GM12872 (cell line): ENCODE measurements at regions not wholly inside any gene's neighbourhood (a gene's known extent, or its start where the extent isn't known, plus 50 kb on each side); places are given as distances from the start of the nearest gene placed in this dataset.

Experiments used
- CTCF ChIP-seq: IDR thresholded peaks from 3 replicates; pipeline ENCODE4 v1.5.1; 2011; ENCODE audit warnings: low read depth, mild to moderate bottlenecking, low read length, moderate library complexity; ENCODE audit not compliant: insufficient read depth

- no peak for TF ChIP-seq CTCF
Measured at GRCh38 chr2:13495051-13495450, 778.3 kb downstream of the TRIB2 start.

- no peak for TF ChIP-seq CTCF
Measured at GRCh38 chr2:13504808-13505207, 788.1 kb downstream of the TRIB2 start.

- no peak for TF ChIP-seq CTCF
Measured at GRCh38 chr2:13508671-13509070, 791.9 kb downstream of the TRIB2 start.

GRCh38 chr2:13515254-13515653 is 798.5 kb downstream of the TRIB2 start:
- TF ChIP-seq CTCF, result no peak

GRCh38 chr2:13522096-13522495 is 805.4 kb downstream of the TRIB2 start:
- TF ChIP-seq CTCF, result no peak

GRCh38 chr2:13522917-13523821 is 806.4 kb downstream of the TRIB2 start:
- TF ChIP-seq CTCF, result peak; percentile 52; the same call in 2 of the 3 replicates

- TF ChIP-seq CTCF, result no peak
Measured at GRCh38 chr2:13524492-13524891, 807.8 kb downstream of the TRIB2 start.
